ENCODE measurements at regions not wholly inside any gene's neighbourhood (a gene's known extent, or its start where the extent isn't known, plus 50 kb on each side); places are given as distances from the start of the nearest gene placed in this dataset.

GRCh38 chr7:97381815-97382554 lies 264.5 kb downstream of the SDHAF3 start:
- TF ChIP-seq EP300 (IDR thresholded peaks at IDR 0.05; ENCODE audit: borderline replicate concordance) (no peak), CREB1 (IDR thresholded peaks at IDR 0.05; ENCODE audit: low read depth) (no peak), TCF12 (IDR thresholded peaks at IDR 0.05; ENCODE audit: low read depth) (no peak), FOXM1 (IDR thresholded peaks at IDR 0.05; ENCODE audit: borderline replicate concordance, low read depth) (no peak), EGR1 (IDR thresholded peaks at IDR 0.05) (no peak), REST (IDR thresholded peaks at IDR 0.05; ENCODE audit: low read depth) (no peak), CEBPB (IDR thresholded peaks at IDR 0.05) (no peak), YY1 (IDR thresholded peaks at IDR 0.05; ENCODE audit: low read depth) (no peak), TAF1 (IDR thresholded peaks at IDR 0.05; ENCODE audit: low read depth) (no peak), NFIC (IDR thresholded peaks at IDR 0.05) (no peak), RAD21 (IDR thresholded peaks at IDR 0.05; ENCODE audit: low read depth) (no peak), USF1 (IDR thresholded peaks at IDR 0.05) (no peak)
